Posterior vena cava (tissue), 2 donors: ENCODE measurements at regions not wholly inside any gene's neighbourhood (a gene's known extent, or its start where the extent isn't known, plus 50 kb on each side); places are given as distances from the start of the nearest gene placed in this dataset.

Experiments
- DNase-seq: peaks from one replicate; pipeline ENCODE4 v3.0.0-alpha.2; 2020; ENCODE audit warnings: low spot score
- intact Hi-C, 2 donors: fragments of 100-400 bp; cut with DNase I; formaldehyde crosslinking; loops; one replicate each; pipeline versions ENCODE4 v1.14.1 to v1.14.2; 2022 to 2023
- donor health status: DM: yes; HTN: yes; CAD: no.
- donor health status: DM: yes; HTN: yes; CAD: no.

DNA sequence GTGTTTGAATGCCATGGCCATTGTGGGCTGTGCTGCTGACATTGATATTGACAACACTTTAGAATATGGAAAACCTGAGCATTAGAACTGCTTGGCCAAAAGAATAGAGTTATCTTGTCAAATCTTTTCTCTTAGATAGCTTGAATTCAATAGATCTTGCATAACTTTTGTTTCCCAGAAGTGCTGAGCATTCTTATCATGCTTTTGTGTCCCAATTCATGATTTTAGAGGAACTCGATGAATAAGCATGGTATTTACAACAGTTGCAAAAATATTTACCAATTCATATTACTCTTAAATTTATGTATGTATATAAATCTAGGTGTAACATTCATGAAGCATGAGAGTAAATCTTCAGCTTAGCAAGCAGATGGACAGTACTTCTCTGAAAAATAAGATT, 508.0 kb downstream of the BCL11A start:
- intact Hi-C loops: no loop called here
- DNase-seq: no peak

DNA sequence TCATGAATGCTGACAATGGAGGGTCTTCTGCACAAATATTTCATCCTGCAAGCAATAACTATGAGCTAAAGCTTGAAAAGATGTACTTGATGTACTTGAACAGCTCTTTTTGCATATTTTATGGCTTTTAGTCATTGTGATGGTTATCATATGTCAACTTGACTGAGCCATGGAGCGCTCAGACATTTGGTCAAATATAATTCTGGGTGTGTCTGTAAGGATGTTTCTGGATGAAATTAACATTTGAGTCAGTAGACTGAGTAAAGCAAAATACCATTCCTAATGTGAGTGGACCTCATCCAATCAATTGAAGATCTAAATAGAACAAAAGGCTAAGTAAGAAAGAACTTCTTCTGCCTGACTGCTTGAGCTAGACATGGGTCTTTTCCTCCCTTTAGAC, 509.0 kb downstream of the BCL11A start:
- intact Hi-C loops: no loop called here
- DNase-seq: no peak

DNA sequence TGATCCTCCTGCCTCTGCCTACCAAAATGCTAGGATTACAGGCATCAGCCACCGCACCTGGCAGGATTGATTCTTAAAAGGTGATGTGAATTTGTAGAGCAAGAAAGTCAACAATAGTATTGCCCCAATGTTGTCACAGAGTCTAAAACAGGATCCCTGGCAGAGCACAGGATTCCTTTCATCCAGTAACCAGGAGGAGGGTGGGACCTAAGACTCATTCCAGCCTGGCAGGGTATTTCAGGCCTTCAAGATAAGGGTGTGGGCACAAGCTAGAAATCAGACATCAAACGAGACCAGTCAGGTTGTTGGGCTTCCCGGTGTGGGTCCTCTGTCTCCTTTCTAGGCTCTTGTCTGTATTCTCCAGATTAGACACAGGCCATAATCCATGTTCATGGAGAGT, 511.4 kb downstream of the BCL11A start:
- no peak for DNase-seq
- intact Hi-C loops: no loop called here

DNA sequence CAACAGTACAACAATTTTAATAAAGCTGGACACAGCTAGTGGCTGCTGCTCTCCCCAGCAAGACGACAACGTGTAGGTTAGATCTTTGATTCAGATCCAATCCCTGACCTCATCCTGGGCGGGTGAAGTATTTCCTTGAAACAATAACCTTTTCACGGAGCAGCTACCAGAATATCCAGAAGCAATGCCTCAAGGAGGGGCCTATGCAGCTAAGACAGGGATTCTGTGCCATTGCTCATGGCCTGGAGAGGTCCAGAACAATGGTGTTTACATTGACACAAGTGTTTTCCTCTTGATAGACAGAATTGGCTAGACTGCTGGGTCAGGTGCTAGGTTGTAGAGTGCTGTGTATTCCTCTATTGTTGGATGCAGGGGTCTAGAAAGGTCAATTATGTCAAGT, 520.1 kb downstream of the BCL11A start:
- no peak for DNase-seq
- intact Hi-C loops: no loop called here

DNA sequence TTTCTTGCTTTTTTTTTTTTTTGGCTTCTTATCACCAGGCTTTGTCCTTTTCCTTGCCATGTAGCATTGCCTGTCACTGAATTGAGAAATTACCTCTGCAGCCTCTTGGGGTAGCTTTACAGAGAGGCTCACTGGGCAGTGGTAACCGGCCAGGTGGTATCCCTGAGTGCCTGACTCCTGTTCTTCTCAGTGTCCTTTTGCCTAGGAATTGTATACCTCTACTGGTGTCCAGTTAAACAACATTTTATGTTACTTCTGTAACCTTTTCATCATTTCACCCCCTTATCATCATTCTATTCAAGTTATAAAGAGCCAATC, 523.9 kb downstream of the BCL11A start:
- intact Hi-C loops: no loop called here
- no peak for DNase-seq

DNA sequence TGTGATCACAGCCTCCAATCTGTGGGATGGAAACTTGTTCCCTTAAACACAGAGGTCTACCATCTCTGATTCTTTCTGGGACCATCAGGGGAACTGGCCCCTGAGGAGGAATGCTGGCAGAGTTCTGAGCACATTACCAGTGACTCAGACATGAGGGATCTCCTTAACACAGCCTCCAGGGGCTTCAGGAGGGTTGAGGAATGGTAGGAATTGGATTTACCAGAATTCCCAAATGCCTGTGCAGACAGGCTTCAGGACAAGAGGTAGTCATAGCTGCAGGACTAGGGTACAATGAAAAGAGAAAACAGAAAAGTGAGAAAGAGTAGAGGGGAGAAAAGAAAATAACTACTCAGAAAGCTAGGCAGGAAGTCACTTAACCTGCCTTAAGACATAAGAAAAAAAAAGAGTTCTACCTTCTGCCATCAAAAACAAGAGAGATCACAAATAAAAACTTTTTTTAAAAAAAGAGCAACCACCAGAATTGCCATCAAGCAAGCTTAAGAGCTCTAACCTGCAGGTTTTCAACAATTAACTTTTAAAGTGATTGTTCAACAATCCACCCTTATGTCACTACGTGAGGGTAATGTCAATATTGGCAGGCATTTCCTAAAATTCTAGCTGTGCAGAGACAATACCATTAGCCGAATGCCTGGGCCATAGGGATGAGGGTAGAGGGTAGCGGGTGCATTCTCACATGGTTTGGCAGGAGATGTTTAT, 524.4 kb downstream of the BCL11A start:
- DNase-seq: no peak
- intact Hi-C loops: no loop called here

DNA sequence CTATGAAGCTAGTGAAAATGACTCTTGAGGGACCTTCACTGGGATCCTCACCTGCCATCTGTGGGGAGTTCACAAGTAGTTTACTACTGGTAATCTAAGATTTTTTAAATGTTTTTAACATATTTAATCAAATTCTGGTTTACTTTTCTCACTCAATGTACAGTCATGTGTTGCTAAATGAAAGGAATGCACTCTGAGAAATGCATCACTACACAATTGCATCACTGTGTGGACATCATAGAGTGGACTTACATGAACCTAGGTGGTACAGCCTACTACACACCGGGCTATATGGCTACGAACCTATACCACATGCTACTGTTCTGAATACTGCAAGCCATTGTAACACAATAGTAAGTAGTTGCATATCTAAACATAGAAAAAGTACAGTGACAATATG, 528.0 kb downstream of the BCL11A start:
- intact Hi-C loops: no loop called here

DNA sequence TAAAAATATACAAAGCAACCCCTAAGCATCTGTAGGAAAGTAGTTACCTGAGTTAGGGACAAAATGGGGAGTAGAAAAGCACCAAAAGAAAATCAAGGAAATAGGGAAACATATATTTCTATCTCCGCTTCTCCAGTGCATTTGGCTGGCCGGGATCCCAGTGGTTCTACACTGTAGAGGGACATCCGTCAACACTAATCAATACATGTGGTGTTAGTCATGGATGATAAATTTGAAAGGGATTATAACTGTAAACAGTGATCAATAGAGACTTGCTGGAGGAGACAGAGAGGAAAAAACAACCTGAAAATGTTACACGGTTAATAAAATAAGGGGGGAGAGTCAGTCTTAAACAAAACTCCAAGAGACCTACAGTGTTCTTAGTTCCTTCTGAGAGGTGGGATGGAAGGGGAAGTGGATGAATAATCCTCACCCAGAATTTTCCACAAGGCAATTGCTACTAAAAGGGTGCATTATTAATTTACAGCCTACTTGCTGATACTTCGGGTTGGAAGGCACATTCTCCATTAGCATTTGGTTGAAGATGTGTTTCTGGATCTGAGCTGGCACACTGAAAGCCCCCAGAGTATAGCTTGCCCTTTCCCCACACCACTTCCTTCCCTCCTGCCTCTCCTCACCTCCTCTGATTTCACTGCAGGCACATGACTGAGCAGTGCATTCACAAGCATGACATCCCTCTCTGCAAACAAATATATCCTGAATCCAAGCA, 530.0 kb downstream of the BCL11A start:
- intact Hi-C loops: no loop called here
- no peak for DNase-seq

More for the DNA sequence above, 528.0 kb downstream of the BCL11A start:
- no peak for DNase-seq

GRCh38 chr2:60007671-60008070, 545.8 kb downstream of the BCL11A start:
- intact Hi-C loops: no loop called here

GRCh38 chr2:60003076-60003475, 550.4 kb downstream of the BCL11A start:
- DNase-seq: no peak
- intact Hi-C loops: no loop called here

More at GRCh38 chr2:60007671-60008070, 545.8 kb downstream of the BCL11A start:
- DNase-seq: no peak

GRCh38 chr2:60002183-60002867, 551.1 kb downstream of the BCL11A start:
- DNase-seq: no peak
- intact Hi-C loops: no loop called here

- no peak for DNase-seq
- intact Hi-C loops: no loop called here
Measured at GRCh38 chr2:60000686-60001085, 552.8 kb downstream of the BCL11A start.

- no peak for DNase-seq
- intact Hi-C loops: no loop called here
Measured at GRCh38 chr2:59998324-59998723, 555.1 kb downstream of the BCL11A start.

DNA sequence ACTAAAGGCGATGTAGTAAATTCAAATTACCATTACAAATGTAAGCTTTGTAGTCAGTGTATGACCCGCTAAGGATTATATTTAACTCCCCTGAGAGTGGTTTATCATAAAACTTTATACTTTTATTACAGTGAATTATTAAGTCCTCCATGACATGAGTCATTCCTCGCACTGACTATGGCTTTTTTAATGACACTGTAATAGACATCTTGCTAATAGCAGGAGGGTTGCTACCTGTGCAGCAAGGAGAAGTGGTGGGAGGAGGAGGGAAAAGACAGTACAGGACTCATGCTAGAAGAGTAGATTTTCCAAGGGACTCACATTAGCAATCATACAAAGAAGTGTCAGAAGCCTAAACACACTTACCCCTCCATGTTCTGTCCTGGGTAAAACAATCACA, 556.1 kb downstream of the BCL11A start:
- no peak for DNase-seq
- intact Hi-C loops: no loop called here

DNA sequence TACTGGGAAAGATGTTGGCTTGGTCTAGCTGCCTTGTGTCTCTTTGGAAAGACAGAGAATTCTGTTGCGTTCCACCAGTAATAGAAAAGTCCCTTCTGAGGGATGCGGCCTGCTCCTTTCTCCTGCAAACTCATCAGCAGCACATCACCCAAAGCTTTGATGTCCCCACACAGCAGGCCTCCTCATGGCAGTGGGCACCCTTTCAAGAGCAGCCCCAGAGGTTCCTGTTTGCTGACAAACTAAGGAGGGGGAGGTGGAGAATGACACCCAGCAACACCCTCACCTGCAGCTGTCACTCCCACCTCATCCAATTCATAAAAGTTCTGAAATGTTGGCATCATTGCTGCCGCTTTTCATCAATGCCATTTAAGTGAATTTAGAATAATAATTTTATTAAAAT, 556.6 kb downstream of the BCL11A start:
- intact Hi-C loops: no loop called here

DNA sequence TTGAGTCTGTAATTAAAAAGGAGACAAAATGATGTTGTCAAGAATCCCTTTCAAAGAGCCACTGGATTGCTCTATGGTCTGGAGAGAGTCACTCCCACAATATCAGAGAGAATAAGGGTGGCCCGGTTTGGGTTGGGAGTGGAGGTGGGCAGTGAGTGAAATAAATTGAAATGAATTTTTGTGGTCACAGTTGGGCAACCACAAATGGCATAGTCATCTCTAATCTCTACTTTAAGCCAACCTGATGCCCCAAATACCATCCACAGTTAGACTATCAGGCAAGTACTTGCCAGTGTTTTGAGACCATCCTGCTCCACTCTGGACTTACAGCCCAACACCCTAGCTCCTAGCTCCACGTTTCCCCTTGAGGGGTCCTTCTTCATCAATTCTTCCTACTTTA, 559.7 kb downstream of the BCL11A start:
- intact Hi-C loops: no loop called here
- no peak for DNase-seq

More for the DNA sequence above, 556.6 kb downstream of the BCL11A start:
- DNase-seq: no peak

GRCh38 chr2:59988341-59988740, 565.1 kb downstream of the BCL11A start:
- no peak for DNase-seq
- intact Hi-C loops: no loop called here

GRCh38 chr2:59986511-59986910, 566.9 kb downstream of the BCL11A start:
- DNase-seq: no peak
- intact Hi-C loops: no loop called here

DNA sequence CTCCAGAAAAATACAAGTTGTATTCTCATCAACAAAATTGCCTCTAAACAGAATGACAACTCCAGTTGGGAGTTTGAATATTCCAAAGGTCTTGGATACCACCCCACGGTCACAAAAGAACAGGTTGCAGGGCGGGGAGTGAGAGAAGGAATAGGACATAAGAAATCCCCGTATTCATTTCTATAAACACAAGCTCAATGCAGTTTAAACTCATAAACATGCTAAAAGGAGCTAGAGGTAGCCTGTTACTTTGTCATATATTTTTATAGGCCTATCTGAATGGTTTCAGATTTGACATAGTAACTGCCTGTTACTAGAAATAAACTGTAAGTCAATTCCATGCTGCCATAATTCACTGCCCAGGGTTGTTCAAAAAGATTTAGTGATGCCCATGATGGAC, 567.5 kb downstream of the BCL11A start:
- no peak for DNase-seq
- intact Hi-C loops: no loop called here

DNA sequence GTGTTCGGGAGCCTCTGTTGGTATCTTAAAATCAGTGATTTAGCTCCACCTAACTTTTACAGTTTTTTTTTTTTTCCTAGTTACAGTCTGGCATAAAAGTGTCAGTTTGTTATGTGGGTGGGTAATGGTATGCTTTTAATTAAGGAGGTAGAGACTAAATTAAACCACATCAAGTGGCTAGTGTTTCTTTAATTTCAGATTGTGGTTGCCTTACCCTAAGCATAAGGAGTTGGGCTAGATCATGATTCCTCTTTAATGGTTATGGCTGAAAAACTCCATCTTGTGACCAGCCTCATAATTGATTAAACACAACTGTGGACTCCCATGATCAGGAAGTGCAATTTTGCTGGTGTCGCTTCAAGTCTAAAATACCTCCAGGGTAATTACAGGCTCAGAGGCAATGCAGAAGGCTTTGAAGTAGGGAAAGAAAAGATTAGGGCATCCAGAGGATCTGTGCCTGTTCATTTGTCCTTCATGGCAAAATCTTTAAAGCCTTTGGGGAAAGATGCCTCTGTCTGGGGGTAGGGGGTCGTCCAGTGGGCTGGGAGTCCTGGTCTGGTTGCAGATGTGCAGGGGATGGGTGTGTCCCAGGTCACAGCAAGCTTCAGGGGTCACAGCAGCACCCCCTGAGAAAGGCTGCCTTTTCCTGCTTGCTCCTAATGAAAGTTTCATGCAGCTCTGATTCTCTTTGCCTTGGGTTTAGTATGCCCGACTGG, 579.2 kb downstream of the BCL11A start:
- DNase-seq: no peak
- intact Hi-C loops: no loop called here
